Activated CD4-positive, alpha-beta T cell treated with anti-CD3 and anti-CD28 coated beads, Interleukin-2, amount 10 ng/mL, durations not matched to agents 24 days and 14 days (primary cell): ENCODE measurements at regions not wholly inside any gene's neighbourhood (a gene's known extent, or its start where the extent isn't known, plus 50 kb on each side); places are given as distances from the start of the nearest gene placed in this dataset.

ENCODE experiments used
- DNase-seq: peaks from one replicate; pipeline ENCODE4 v3.0.0; 2022
- H3K27ac Mint-ChIP-seq: one replicate; pipeline ENCODE4 v1.8.0; 2022; ENCODE audit warnings: mild to moderate bottlenecking, mixed read lengths
- H3K27me3 Mint-ChIP-seq: one replicate; pipeline ENCODE4 v1.8.0; 2022; ENCODE audit warnings: mixed read lengths
- H3K36me3 Mint-ChIP-seq: one replicate; pipeline ENCODE4 v1.8.0; 2022; ENCODE audit warnings: low read depth, mild to moderate bottlenecking, mixed read lengths
- H3K4me1 Mint-ChIP-seq: one replicate; pipeline ENCODE4 v1.8.0; 2021; ENCODE audit warnings: mixed read lengths
- H3K4me3 Mint-ChIP-seq: one replicate; pipeline ENCODE4 v1.8.0; 2022; ENCODE audit warnings: mild to moderate bottlenecking, moderate library complexity, mixed read lengths
- H3K9me3 Mint-ChIP-seq: one replicate; pipeline ENCODE4 v1.8.0; 2021; ENCODE audit warnings: mixed read lengths
- intact Hi-C: fragments of 100-400 bp; cut with micrococcal nuclease; formaldehyde crosslinking; loops from one replicate; pipeline ENCODE4 v1.15.1; 2023

- no peak for DNase-seq
- Mint-ChIP-seq H3K4me3 (no peak overlapping the region), H3K36me3 (no peaks in the 10 kb centered on the region), H3K9me3 (no peaks in the 10 kb centered on the region), H3K27me3 (no peaks in the 10 kb centered on the region), H3K27ac (no peak overlapping the region), H3K4me1 (no peaks in the 10 kb centered on the region)
- intact Hi-C loops = no loop called here
Measured at GRCh38 chr18:78912844-78913243, 66.8 kb upstream of the SALL3 start.

GRCh38 chr18:78913395-78913794, 66.2 kb upstream of the SALL3 start:
- Mint-ChIP-seq H3K27me3 (no peaks in the 10 kb centered on the region), H3K4me3 (no peak overlapping the region), H3K36me3 (no peaks in the 10 kb centered on the region), H3K4me1 (no peaks in the 10 kb centered on the region), H3K27ac (no peak overlapping the region), H3K9me3 (no peaks in the 10 kb centered on the region)
- intact Hi-C loops = no loop called here
- no peak for DNase-seq

GRCh38 chr18:78913830-78914231, 65.8 kb upstream of the SALL3 start:
- no peak overlapping the region for H3K27ac Mint-ChIP-seq

GRCh38 chr18:78914249-78914935, 65.2 kb upstream of the SALL3 start:
- intact Hi-C loops = no loop called here
- Mint-ChIP-seq H3K9me3 (no peaks in the 10 kb centered on the region), H3K4me1 (no peaks in the 10 kb centered on the region), H3K36me3 (no peaks in the 10 kb centered on the region), H3K27me3 (no peaks in the 10 kb centered on the region), H3K27ac (no peak overlapping the region), H3K4me3 (no peak overlapping the region)
- DNase-seq = no peak

More at GRCh38 chr18:78913830-78914231, 65.8 kb upstream of the SALL3 start:
- H3K36me3 Mint-ChIP-seq = no peaks in the 10 kb centered on the region
- intact Hi-C loops = no loop called here
- no peaks in the 10 kb centered on the region for H3K4me1 Mint-ChIP-seq
- H3K9me3 Mint-ChIP-seq = no peaks in the 10 kb centered on the region
- no peak overlapping the region for H3K4me3 Mint-ChIP-seq
- no peaks in the 10 kb centered on the region for H3K27me3 Mint-ChIP-seq
- no peak for DNase-seq

- H3K27me3 Mint-ChIP-seq = no peaks in the 10 kb centered on the region
- no peaks in the 10 kb centered on the region for H3K4me1 Mint-ChIP-seq
- H3K4me3 Mint-ChIP-seq = no peak overlapping the region
- no peak overlapping the region for H3K27ac Mint-ChIP-seq
- DNase-seq = no peak
- H3K9me3 Mint-ChIP-seq = no peaks in the 10 kb centered on the region
- intact Hi-C loops = no loop called here
- H3K36me3 Mint-ChIP-seq = no peaks in the 10 kb centered on the region
Measured at GRCh38 chr18:78915446-78916008, 64.1 kb upstream of the SALL3 start.

- no peaks in the 10 kb centered on the region for H3K27me3 Mint-ChIP-seq
- H3K36me3 Mint-ChIP-seq = no peaks in the 10 kb centered on the region
- no peaks in the 10 kb centered on the region for H3K9me3 Mint-ChIP-seq
- H3K4me1 Mint-ChIP-seq = no peaks in the 10 kb centered on the region
- no peak overlapping the region for H3K27ac Mint-ChIP-seq
- intact Hi-C loops = no loop called here
- no peak overlapping the region for H3K4me3 Mint-ChIP-seq
- DNase-seq = no peak
Measured at GRCh38 chr18:78918707-78919106, 60.9 kb upstream of the SALL3 start.

GRCh38 chr18:78919956-78920355, 59.7 kb upstream of the SALL3 start:
- intact Hi-C loops = no loop called here
- DNase-seq = no peak
- no peaks in the 10 kb centered on the region for H3K27me3 Mint-ChIP-seq
- H3K27ac Mint-ChIP-seq = no peak overlapping the region
- H3K4me3 Mint-ChIP-seq = no peak overlapping the region
- no peaks in the 10 kb centered on the region for H3K9me3 Mint-ChIP-seq
- no peaks in the 10 kb centered on the region for H3K36me3 Mint-ChIP-seq
- no peaks in the 10 kb centered on the region for H3K4me1 Mint-ChIP-seq

GRCh38 chr18:78920456-78921138, 59.0 kb upstream of the SALL3 start:
- no peaks in the 10 kb centered on the region for H3K4me1 Mint-ChIP-seq
- H3K27ac Mint-ChIP-seq = no peak overlapping the region
- H3K36me3 Mint-ChIP-seq = no peaks in the 10 kb centered on the region
- H3K4me3 Mint-ChIP-seq = no peak overlapping the region
- no peaks in the 10 kb centered on the region for H3K27me3 Mint-ChIP-seq
- intact Hi-C loops = no loop called here
- no peaks in the 10 kb centered on the region for H3K9me3 Mint-ChIP-seq
- DNase-seq = no peak

- H3K27me3 Mint-ChIP-seq = no peaks in the 10 kb centered on the region
- intact Hi-C loops = no loop called here
- H3K36me3 Mint-ChIP-seq = no peaks in the 10 kb centered on the region
- no peak for DNase-seq
- no peak overlapping the region for H3K27ac Mint-ChIP-seq
- no peaks in the 10 kb centered on the region for H3K4me1 Mint-ChIP-seq
- H3K4me3 Mint-ChIP-seq = no peak overlapping the region
- no peaks in the 10 kb centered on the region for H3K9me3 Mint-ChIP-seq
Measured at GRCh38 chr18:78922856-78923255, 56.8 kb upstream of the SALL3 start.

GRCh38 chr18:78924301-78924700, 55.3 kb upstream of the SALL3 start:
- no peaks in the 10 kb centered on the region for H3K36me3 Mint-ChIP-seq
- H3K27ac Mint-ChIP-seq = no peak overlapping the region
- H3K27me3 Mint-ChIP-seq = no peaks in the 10 kb centered on the region
- no peaks in the 10 kb centered on the region for H3K9me3 Mint-ChIP-seq
- no peak for DNase-seq
- H3K4me3 Mint-ChIP-seq = no peak overlapping the region
- intact Hi-C loops = no loop called here
- no peaks in the 10 kb centered on the region for H3K4me1 Mint-ChIP-seq

GRCh38 chr18:78924786-78925540, 54.7 kb upstream of the SALL3 start:
- intact Hi-C loops = no loop called here
- H3K4me1 Mint-ChIP-seq = no peaks in the 10 kb centered on the region
- no peak overlapping the region for H3K27ac Mint-ChIP-seq
- no peak for DNase-seq
- H3K36me3 Mint-ChIP-seq = no peaks in the 10 kb centered on the region
- no peaks in the 10 kb centered on the region for H3K27me3 Mint-ChIP-seq
- H3K9me3 Mint-ChIP-seq = no peaks in the 10 kb centered on the region
- H3K4me3 Mint-ChIP-seq = no peak overlapping the region

GRCh38 chr18:78925557-78926242, 53.9 kb upstream of the SALL3 start:
- no peaks in the 10 kb centered on the region for H3K36me3 Mint-ChIP-seq
- no peaks in the 10 kb centered on the region for H3K4me1 Mint-ChIP-seq
- H3K27ac Mint-ChIP-seq = no peak overlapping the region
- intact Hi-C loops = no loop called here
- no peak for DNase-seq
- no peak overlapping the region for H3K4me3 Mint-ChIP-seq
- no peaks in the 10 kb centered on the region for H3K9me3 Mint-ChIP-seq
- H3K27me3 Mint-ChIP-seq = no peaks in the 10 kb centered on the region

- Mint-ChIP-seq H3K27me3 (no peaks in the 10 kb centered on the region), H3K36me3 (no peaks in the 10 kb centered on the region), H3K4me1 (no peaks in the 10 kb centered on the region), H3K27ac (no peak overlapping the region), H3K4me3 (no peak overlapping the region), H3K9me3 (no peaks in the 10 kb centered on the region)
- no peak for DNase-seq
- intact Hi-C loops = no loop called here
Measured at GRCh38 chr18:78926243-78926615, 53.4 kb upstream of the SALL3 start.

GRCh38 chr18:78927156-78927555, 52.5 kb upstream of the SALL3 start:
- intact Hi-C loops = no loop called here
- no peaks in the 10 kb centered on the region for H3K36me3 Mint-ChIP-seq
- DNase-seq = no peak
- no peaks in the 10 kb centered on the region for H3K27me3 Mint-ChIP-seq
- no peaks in the 10 kb centered on the region for H3K4me1 Mint-ChIP-seq
- H3K27ac Mint-ChIP-seq = no peak overlapping the region
- H3K4me3 Mint-ChIP-seq = no peak overlapping the region
- H3K9me3 Mint-ChIP-seq = no peaks in the 10 kb centered on the region
